Immature natural killer cell (primary cell): ENCODE measurements at regions not wholly inside any gene's neighbourhood (a gene's known extent, or its start where the extent isn't known, plus 50 kb on each side); places are given as distances from the start of the nearest gene placed in this dataset.

Experiments used
- DNase-seq, 3 donors: peaks; one replicate each; pipeline ENCODE4 v3.0.0; 2022; ENCODE audit warnings: mixed read lengths in 1 of 3
- H3K27ac Mint-ChIP-seq, 6 donors: one replicate each; pipeline ENCODE4 v1.8.0; 2020; ENCODE audit warnings: mixed read lengths in 6 of 6, mild to moderate bottlenecking in 5 of 6, inconsistent platforms in 4 of 6, moderate library complexity in 3 of 6
- H3K27me3 Mint-ChIP-seq, 3 donors: one replicate each; pipeline ENCODE4 v1.8.0; 2020 to 2021; ENCODE audit warnings: low read depth in 3 of 3, mild to moderate bottlenecking in 3 of 3, mixed read lengths in 3 of 3, moderate library complexity in 3 of 3, inconsistent platforms in 1 of 3
- H3K36me3 Mint-ChIP-seq, 3 donors: one replicate each; pipeline ENCODE4 v1.8.0; 2020; ENCODE audit warnings: mixed read lengths in 3 of 3, inconsistent platforms in 2 of 3, mild to moderate bottlenecking in 2 of 3
- H3K4me1 Mint-ChIP-seq, 2 donors: one replicate each; pipeline ENCODE4 v1.8.0; 2020; ENCODE audit warnings: inconsistent platforms in 2 of 2, mild to moderate bottlenecking in 2 of 2, mixed read lengths in 2 of 2, moderate library complexity in 1 of 2
- H3K4me3 Mint-ChIP-seq, 5 donors: one replicate each; pipeline ENCODE4 v1.8.0; 2020; ENCODE audit warnings: mild to moderate bottlenecking in 5 of 5, mixed read lengths in 5 of 5, inconsistent platforms in 3 of 5, moderate library complexity in 3 of 5
- H3K9me3 Mint-ChIP-seq, 6 donors: one replicate each; pipeline ENCODE4 v1.8.0; 2020; ENCODE audit warnings: mild to moderate bottlenecking in 6 of 6, mixed read lengths in 6 of 6, inconsistent platforms in 4 of 6, moderate library complexity in 3 of 6

DNA sequence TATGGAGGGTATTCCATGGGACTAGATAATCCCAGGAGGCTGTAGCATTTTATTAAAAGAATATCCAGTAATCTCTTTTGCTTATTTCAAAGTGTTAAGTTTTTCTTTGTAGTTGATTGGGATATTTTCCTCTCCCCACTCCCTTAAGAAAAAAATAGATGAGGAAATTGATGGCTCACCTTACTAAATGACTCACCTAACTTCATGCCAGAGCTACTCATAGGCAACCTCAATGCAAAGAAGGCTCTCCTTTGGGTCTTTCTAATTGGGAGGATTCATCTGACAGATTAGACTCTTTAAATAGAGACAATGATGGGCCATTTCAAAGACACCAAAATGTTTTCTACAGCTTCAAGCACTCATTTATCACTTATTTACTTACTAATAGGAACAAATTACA lies 528.5 kb upstream of the BTBD3 start:
- Mint-ChIP-seq H3K27me3 (peaks cover 0 to 1% (median 0%) of the 10 kb centered on the region in 3 donors), H3K36me3 (no peaks in the 10 kb centered on the region), H3K27ac (no peak overlapping the region), H3K4me1 (no peaks in the 10 kb centered on the region), H3K9me3 (peaks cover 2 to 6% (median 3%) of the 10 kb centered on the region in 6 donors), H3K4me3 (no peak overlapping the region)
- DNase-seq, result no peak

DNA sequence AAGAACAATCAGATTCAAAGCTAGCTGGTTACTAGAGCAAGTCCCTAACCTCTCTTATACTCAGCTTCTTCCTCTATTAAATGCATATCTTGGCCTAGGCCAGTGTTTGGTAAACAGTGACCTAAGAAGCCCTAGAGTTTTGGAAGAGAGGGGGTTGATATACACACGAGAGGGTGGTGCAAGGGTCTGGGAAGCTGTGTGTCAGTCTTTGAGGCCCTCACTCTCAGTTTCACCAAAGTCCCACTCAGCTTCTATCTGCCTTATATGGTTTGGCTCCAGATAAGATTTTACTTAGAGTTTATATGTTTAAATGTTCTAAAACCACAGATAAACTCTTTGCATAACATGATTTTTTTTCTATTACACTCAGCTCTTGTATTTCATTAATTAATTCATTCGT lies 526.1 kb upstream of the BTBD3 start:
- no peak for DNase-seq
- peaks cover 0 to 3% (median 0%) of the 10 kb centered on the region in 3 donors for H3K36me3 Mint-ChIP-seq
- H3K9me3 Mint-ChIP-seq, result peaks cover 2 to 18% (median 7%) of the 10 kb centered on the region in 6 donors
- H3K4me3 Mint-ChIP-seq, result no peak overlapping the region
- no peaks in the 10 kb centered on the region for H3K4me1 Mint-ChIP-seq
- H3K27ac Mint-ChIP-seq, result no peak overlapping the region
- peaks cover 0 to 1% (median 0%) of the 10 kb centered on the region in 3 donors for H3K27me3 Mint-ChIP-seq

DNA sequence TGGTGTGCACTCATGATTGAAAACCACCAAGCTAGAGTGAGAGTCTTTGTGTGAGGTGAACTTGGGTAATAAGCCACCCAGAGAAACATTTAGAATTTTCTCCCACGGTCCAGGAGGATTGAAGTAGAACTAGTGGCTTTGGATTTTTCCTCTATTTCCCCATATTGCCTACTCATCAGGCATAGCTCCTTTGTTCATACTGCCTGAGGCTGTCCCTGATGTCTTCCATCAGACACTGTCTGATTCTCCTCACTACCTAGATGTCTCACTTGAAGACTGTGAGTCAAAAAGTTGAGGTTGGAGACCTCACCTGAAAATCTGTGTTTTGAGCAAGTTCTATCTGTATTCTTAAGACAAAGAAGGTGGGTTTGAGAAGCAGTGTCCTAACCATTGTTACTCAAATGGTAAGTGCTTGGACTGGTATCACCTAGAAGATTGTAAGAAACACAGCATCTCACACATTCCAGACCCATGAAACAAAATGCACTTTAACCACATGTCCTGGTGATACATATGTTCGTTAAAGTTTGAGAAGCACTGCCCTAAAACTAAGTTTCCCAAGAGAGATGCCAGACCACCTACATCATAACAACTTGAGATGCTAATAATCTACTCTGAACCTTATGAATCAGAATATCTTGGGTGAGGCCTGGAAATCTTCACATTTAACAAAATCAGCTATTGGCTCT lies 523.4 kb upstream of the BTBD3 start:
- peaks cover 0 to 18% (median 4%) of the 10 kb centered on the region in 6 donors for H3K9me3 Mint-ChIP-seq

DNA sequence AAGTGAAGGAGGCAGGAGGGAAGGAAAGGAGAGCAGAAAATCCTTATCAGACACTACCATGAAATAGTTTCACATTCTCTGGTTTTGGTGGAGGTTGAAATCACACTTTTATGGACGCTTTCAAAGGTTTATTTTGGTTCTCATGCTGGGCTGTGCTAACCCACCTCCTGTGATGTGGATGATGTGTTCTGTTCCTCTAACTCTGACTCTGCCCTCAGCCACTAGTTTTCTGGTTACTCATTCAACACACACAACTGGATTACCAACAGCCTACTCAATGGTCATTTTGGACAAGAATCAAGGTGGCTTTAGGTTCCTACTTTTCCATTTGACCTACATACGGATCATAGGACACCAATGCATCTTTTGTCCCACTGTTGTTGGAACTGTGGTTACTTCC lies 522.1 kb upstream of the BTBD3 start:
- Mint-ChIP-seq H3K4me3 (no peak overlapping the region), H3K36me3 (peaks cover 0 to 3% (median 0%) of the 10 kb centered on the region in 3 donors), H3K4me1 (no peaks in the 10 kb centered on the region), H3K27ac (no peak overlapping the region), H3K9me3 (peaks cover 0 to 18% (median 4%) of the 10 kb centered on the region in 6 donors), H3K27me3 (peaks cover 0 to 1% (median 0%) of the 10 kb centered on the region in 3 donors)
- no peak for DNase-seq

More for the DNA sequence above, 523.4 kb upstream of the BTBD3 start:
- Mint-ChIP-seq H3K4me1 (no peaks in the 10 kb centered on the region), H3K36me3 (peaks cover 0 to 3% (median 0%) of the 10 kb centered on the region in 3 donors), H3K27ac (no peak overlapping the region), H3K27me3 (peaks cover 0 to 1% (median 0%) of the 10 kb centered on the region in 3 donors), H3K4me3 (no peak overlapping the region)
- DNase-seq, result no peak

DNA sequence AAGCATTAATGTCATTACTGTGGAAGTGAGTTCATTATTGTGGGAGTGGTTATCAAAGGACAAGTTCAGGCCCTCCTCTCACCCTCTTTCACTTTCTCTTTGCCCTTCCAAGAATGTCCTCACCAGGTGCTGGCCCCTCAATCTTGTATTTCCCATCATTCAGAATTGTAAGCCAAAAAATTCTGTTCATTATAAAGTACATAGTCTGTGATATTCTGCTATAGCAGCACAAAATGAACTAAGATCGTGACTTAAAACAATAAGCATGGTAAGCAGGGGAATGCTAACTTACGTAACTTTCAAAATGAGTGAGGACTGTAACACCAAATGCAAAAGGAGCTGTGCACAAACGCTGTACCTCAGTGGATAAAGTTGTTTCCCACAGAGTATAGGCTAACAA lies 515.7 kb upstream of the BTBD3 start:
- H3K4me1 Mint-ChIP-seq, result no peaks in the 10 kb centered on the region
- no peak for DNase-seq
- no peaks in the 10 kb centered on the region for H3K27me3 Mint-ChIP-seq
- H3K36me3 Mint-ChIP-seq, result no peaks in the 10 kb centered on the region
- peaks cover 3 to 24% (median 6%) of the 10 kb centered on the region in 6 donors for H3K9me3 Mint-ChIP-seq
- H3K4me3 Mint-ChIP-seq, result peak overlapping the region in 1 of 5 donors; percentile 29
- no peak overlapping the region for H3K27ac Mint-ChIP-seq

DNA sequence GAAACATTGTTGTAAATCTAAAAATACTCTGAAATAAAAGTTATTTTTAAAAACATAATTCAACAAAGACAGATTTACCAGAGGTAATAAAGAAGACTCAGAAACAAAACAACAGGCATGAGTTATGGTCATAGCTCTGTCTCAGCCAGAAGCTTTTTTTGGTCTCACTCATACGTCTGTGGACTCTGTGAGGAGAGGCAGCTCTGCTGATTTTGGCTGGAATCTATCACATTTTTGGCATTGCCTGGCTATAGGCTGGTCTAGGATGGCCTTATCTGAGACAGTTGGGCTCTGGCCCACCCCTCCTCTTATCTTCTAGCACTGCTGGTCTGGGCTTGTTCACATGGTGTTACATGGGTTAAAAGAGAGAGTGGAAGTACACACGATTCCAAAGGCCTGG lies 514.0 kb upstream of the BTBD3 start:
- H3K4me3 Mint-ChIP-seq, result no peak overlapping the region
- H3K27ac Mint-ChIP-seq, result no peak overlapping the region
- no peaks in the 10 kb centered on the region for H3K4me1 Mint-ChIP-seq
- H3K36me3 Mint-ChIP-seq, result no peaks in the 10 kb centered on the region
- peaks cover 3 to 24% (median 6%) of the 10 kb centered on the region in 6 donors for H3K9me3 Mint-ChIP-seq
- no peak for DNase-seq
- no peaks in the 10 kb centered on the region for H3K27me3 Mint-ChIP-seq

DNA sequence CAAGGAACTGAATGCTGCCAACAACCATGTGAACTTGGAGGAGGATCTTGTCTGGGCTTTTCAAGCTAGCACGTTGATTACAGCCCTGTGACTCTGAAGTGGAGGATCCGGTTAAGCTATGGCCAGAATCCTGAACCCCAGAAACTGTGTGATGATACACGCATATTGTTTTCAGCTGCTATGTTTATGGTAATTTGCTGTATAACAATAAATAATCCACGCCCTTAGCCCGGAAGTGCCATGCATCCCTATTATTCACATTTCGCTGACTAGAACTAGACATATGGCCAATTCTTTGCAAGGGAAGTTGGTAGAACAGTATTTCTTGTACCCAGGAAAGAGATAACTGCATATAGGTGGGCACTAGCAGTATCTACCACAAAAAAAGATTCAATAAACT lies 510.8 kb upstream of the BTBD3 start:
- H3K36me3 Mint-ChIP-seq, result no peaks in the 10 kb centered on the region
- H3K4me1 Mint-ChIP-seq, result no peaks in the 10 kb centered on the region
- H3K27me3 Mint-ChIP-seq, result no peaks in the 10 kb centered on the region
- peaks cover 3 to 27% (median 8%) of the 10 kb centered on the region in 6 donors for H3K9me3 Mint-ChIP-seq
- no peak overlapping the region for H3K27ac Mint-ChIP-seq
- no peak overlapping the region for H3K4me3 Mint-ChIP-seq
- DNase-seq, result no peak

DNA sequence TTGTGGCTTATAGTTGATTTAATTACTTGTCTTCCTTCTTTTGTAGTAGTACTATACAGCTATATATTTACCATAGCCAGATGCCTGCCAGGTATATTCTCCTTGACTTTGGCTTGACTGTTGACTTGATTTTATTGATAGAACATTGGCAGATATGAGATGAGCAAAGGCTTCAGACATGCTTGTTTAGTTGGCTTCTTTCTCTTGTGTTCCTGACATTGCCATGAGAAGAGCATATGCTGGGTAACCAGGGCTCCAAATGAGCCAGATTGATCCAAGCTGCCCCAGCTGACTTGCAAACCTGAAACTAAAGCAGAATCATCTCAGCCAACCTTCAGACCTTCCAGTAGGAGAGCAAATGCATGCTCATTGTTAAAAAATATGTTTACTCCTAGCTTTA lies 508.1 kb upstream of the BTBD3 start:
- Mint-ChIP-seq H3K4me3 (no peak overlapping the region), H3K27ac (no peak overlapping the region), H3K9me3 (peaks cover 3 to 19% (median 7%) of the 10 kb centered on the region in 6 donors), H3K4me1 (no peaks in the 10 kb centered on the region), H3K27me3 (no peaks in the 10 kb centered on the region), H3K36me3 (no peaks in the 10 kb centered on the region)
- DNase-seq, result no peak

DNA sequence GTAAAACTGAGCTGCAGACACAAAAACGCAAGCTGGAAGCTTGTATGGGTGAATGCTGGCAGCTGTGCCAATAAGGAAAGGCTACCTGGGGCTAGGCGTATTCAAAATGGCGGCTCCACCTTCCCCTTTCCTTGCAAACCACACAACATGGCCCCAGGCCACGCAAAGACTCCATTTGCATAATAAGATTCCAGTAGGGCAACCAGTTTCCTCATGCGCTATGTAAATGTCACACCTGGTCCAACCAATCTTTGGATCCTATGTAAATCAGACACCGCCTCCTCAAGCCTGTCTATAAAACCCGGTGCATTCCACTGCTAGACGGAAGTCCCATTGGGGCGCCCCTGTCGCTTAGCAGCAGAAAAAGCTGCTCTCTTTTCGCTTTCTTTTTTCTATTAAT lies 505.9 kb upstream of the BTBD3 start:
- no peak for DNase-seq
- H3K36me3 Mint-ChIP-seq, result no peaks in the 10 kb centered on the region
- H3K9me3 Mint-ChIP-seq, result peaks cover 2 to 12% (median 6%) of the 10 kb centered on the region in 6 donors
- no peak overlapping the region for H3K27ac Mint-ChIP-seq
- H3K4me3 Mint-ChIP-seq, result no peak overlapping the region
- no peaks in the 10 kb centered on the region for H3K27me3 Mint-ChIP-seq
- no peaks in the 10 kb centered on the region for H3K4me1 Mint-ChIP-seq

DNA sequence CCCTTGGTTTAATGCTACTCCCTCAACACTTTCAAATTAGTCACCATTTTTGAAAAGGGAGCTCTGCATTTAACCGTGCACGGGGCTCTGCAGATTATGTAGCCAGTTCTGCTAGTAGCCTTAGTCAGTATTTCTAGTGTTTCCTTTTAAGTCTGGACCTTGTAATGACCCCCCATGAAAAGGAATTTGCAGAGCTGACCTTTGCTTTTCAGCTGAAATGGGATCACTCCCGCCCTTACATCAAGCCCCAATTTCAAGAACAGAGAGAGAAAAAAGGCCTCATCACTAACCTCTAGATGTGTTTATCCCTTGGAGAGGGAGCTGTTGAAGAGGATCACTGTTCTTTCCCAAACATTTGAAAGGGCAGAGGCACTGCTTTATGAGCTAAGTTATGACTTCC lies 490.7 kb upstream of the BTBD3 start:
- Mint-ChIP-seq H3K27me3 (no peaks in the 10 kb centered on the region), H3K4me3 (no peak overlapping the region), H3K27ac (no peak overlapping the region), H3K9me3 (peaks cover 0 to 6% (median 3%) of the 10 kb centered on the region in 6 donors), H3K4me1 (no peaks in the 10 kb centered on the region), H3K36me3 (no peaks in the 10 kb centered on the region)
- DNase-seq, result no peak

DNA sequence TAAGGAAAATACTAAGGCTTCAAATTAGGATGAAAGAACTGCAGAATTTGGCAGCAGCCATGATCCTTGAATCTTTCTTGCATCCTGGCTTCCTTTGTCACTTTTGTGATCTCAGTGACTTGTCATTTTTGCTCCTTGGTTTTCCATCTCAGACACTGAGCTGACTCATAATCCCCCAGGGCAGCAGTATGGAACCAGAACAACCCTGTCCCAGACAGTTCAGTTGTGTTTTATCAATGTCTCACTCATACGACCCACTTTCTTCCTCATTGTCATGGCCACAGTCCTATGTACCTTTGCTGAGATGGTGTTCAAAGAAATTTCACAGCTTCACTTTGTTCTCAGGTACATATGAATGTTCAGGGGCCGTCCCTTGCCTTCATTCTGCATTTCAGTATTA lies 488.5 kb upstream of the BTBD3 start:
- H3K27me3 Mint-ChIP-seq, result peaks cover 0 to 1% (median 0%) of the 10 kb centered on the region in 3 donors

DNA sequence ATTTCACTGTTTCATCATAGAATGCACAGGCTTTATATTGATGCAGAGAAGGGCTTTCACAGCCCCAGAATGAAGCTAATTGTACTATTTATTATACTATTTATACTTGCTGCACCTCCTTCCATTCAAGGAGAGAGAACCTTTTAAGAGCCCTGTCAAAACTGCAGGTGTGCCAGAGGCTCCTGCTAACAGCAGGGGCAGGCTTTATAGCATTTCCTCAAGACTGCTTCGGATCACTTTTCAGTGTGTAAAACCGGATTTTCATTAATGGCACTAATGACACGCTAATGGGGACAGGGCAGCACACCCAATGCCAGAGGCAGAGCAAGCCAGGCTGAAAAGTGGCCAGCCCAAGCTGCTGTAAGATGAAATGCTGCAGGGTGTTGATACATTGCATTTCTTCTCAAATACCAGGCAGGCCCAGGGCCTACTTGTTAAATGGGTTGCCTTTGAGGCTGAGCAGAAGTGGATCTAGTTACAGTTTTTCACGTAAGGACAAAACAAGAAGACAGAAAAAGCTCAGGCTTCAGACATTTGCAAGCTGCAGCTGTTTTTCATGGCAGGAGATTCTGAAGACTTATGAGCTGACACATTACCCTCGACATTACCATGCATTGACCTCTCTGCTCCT lies 487.7 kb upstream of the BTBD3 start:
- DNase-seq, result no peak
- H3K27me3 Mint-ChIP-seq, result peaks cover 0 to 1% (median 1%) of the 10 kb centered on the region in 3 donors
- H3K4me3 Mint-ChIP-seq, result no peak overlapping the region
- H3K9me3 Mint-ChIP-seq, result peaks cover 2 to 14% (median 9%) of the 10 kb centered on the region in 6 donors
- no peaks in the 10 kb centered on the region for H3K36me3 Mint-ChIP-seq
- H3K27ac Mint-ChIP-seq, result no peak overlapping the region
- H3K4me1 Mint-ChIP-seq, result no peaks in the 10 kb centered on the region

More for the DNA sequence above, 488.5 kb upstream of the BTBD3 start:
- no peak for DNase-seq
- no peaks in the 10 kb centered on the region for H3K36me3 Mint-ChIP-seq
- peaks cover 0 to 7% (median 4%) of the 10 kb centered on the region in 6 donors for H3K9me3 Mint-ChIP-seq
- H3K27ac Mint-ChIP-seq, result no peak overlapping the region
- no peaks in the 10 kb centered on the region for H3K4me1 Mint-ChIP-seq
- H3K4me3 Mint-ChIP-seq, result no peak overlapping the region

DNA sequence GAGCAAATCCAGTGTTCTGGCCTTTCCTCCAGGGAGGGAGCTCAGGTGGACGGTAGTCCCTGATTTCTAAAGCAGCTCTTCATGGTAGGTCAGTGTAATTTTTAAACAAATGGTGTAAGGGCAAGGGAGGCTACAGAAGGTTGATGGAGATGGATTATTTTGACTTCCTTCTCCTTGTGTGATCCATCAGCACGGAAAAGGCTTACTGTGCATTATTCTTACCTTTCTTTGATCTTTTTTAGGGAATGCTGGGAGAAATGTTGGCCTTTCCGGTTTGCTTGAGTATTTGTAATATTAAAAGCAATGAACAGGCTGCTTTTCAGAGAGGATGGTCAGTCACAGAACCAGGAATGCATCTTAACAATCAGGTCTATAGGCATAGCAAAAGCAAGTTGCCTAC lies 487.0 kb upstream of the BTBD3 start:
- Mint-ChIP-seq H3K4me1 (no peaks in the 10 kb centered on the region), H3K36me3 (no peaks in the 10 kb centered on the region), H3K27ac (no peak overlapping the region), H3K27me3 (peaks cover 0 to 1% (median 1%) of the 10 kb centered on the region in 3 donors), H3K9me3 (peaks cover 2 to 15% (median 11%) of the 10 kb centered on the region in 6 donors), H3K4me3 (no peak overlapping the region)
- DNase-seq, result no peak

DNA sequence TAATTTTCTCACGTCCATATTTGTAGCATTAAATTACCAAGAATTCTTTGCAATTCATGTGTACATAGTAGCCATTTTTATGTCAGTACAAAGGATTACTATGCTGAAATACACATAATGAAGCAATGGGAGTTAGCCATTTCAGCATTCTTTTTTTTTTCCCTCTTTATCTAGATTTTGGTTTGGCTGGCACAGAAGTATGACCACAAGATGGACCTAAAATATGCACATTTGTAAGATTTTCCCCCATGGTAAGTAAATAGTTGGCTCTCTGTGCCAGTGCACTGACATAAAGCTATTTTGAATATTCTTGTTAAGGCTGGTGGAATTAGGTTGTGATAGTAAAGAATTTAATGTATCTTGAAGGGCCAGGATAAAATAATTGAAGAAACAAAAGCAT lies 486.1 kb upstream of the BTBD3 start:
- peaks cover 5 to 21% (median 13%) of the 10 kb centered on the region in 6 donors for H3K9me3 Mint-ChIP-seq
- peaks cover 0 to 3% (median 0%) of the 10 kb centered on the region in 3 donors for H3K36me3 Mint-ChIP-seq
- H3K4me3 Mint-ChIP-seq, result no peak overlapping the region
- peaks cover 0 to 1% (median 1%) of the 10 kb centered on the region in 3 donors for H3K27me3 Mint-ChIP-seq
- H3K27ac Mint-ChIP-seq, result no peak overlapping the region
- no peaks in the 10 kb centered on the region for H3K4me1 Mint-ChIP-seq
- DNase-seq, result no peak
